ENCODE measurements at regions not wholly inside any gene's neighbourhood (a gene's known extent, or its start where the extent isn't known, plus 50 kb on each side); places are given as distances from the start of the nearest gene placed in this dataset.

DNA sequence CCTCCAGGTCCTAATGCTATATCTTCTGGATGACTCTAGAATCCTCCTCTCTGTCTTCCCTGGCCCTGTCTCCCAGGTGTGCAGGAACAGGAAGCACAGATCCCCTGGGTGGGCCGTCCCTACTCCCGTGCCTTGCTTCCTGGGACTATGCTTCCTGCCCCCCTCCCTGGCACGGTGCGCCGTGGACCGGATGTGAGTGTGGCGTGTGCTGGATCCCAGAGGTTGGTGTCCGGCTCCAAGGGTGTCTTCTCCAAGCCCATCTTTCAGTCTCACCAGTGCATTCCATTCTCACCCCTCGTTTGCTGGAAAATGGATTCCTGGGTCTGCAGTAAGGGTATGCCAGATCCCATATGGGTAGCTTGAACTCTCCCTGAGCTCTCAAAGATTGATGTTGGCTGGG, 144.4 kb upstream of the TWIST2 start:
- DNase-seq (no peak), ATAC-seq (ENCODE audit: insufficient read depth, low FRiP score) (no peak)
- no peaks in the 10 kb centered on the region for H3K9me3 ChIP-seq (ENCODE audit: control insufficient read depth in 4 of 4, insufficient read depth in 3 of 4, low read length in 3 of 4)
- no peak overlapping the region for H3K4me3 ChIP-seq
- H3K9ac ChIP-seq (ENCODE audit: insufficient read depth in 1 of 2, low read length in 2 of 2), result no peak overlapping the region
- no peak overlapping the region for H3K27ac ChIP-seq (ENCODE audit: low read depth in 1 of 2, low read length in 1 of 2)
- WGBS, 2 donors, result 84 to 85% methylated on average over 9 of the region's 9 CpGs
- peaks cover 0 to 24% (median 4%) of the 10 kb centered on the region in 5 donors for H3K4me1 ChIP-seq (ENCODE audit: control insufficient read depth in 5 of 5, insufficient read depth in 5 of 5, low read length in 5 of 5)
- H3K36me3 ChIP-seq (ENCODE audit: control insufficient read depth in 4 of 4, insufficient read depth in 4 of 4, low read length in 4 of 4), result no peaks in the 10 kb centered on the region
- H3K27me3 ChIP-seq (ENCODE audit: control insufficient read depth in 3 of 3, insufficient read depth in 3 of 3, low read length in 2 of 3), result no peaks in the 10 kb centered on the region
- TF ChIP-seq, protein P1, sequence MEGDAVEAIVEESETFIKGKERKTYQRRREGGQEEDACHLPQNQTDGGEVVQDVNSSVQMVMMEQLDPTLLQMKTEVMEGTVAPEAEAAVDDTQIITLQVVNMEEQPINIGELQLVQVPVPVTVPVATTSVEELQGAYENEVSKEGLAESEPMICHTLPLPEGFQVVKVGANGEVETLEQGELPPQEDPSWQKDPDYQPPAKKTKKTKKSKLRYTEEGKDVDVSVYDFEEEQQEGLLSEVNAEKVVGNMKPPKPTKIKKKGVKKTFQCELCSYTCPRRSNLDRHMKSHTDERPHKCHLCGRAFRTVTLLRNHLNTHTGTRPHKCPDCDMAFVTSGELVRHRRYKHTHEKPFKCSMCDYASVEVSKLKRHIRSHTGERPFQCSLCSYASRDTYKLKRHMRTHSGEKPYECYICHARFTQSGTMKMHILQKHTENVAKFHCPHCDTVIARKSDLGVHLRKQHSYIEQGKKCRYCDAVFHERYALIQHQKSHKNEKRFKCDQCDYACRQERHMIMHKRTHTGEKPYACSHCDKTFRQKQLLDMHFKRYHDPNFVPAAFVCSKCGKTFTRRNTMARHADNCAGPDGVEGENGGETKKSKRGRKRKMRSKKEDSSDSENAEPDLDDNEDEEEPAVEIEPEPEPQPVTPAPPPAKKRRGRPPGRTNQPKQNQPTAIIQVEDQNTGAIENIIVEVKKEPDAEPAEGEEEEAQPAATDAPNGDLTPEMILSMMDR (IDR thresholded peaks at IDR 0.05; ENCODE audit: control extremely low read depth, extremely low read depth), result no peak

- ATAC-seq (ENCODE audit: insufficient read depth, low FRiP score) (no peak), DNase-seq (no peak)
- 89 to 93% methylated on average over 11 of the region's 11 CpGs for WGBS, 2 donors
- TF ChIP-seq, protein P1 (IDR thresholded peaks at IDR 0.05; ENCODE audit: control extremely low read depth, extremely low read depth), result no peak
- peaks cover 0 to 14% (median 0%) of the 10 kb centered on the region in 5 donors for H3K4me1 ChIP-seq (ENCODE audit: control insufficient read depth in 5 of 5, insufficient read depth in 5 of 5, low read length in 5 of 5)
- no peaks in the 10 kb centered on the region for H3K36me3 ChIP-seq (ENCODE audit: control insufficient read depth in 4 of 4, insufficient read depth in 4 of 4, low read length in 4 of 4)
- H3K4me3 ChIP-seq, result no peak overlapping the region
- H3K27me3 ChIP-seq (ENCODE audit: control insufficient read depth in 3 of 3, insufficient read depth in 3 of 3, low read length in 2 of 3), result no peaks in the 10 kb centered on the region
- no peak overlapping the region for H3K27ac ChIP-seq (ENCODE audit: low read depth in 1 of 2, low read length in 1 of 2)
- H3K9me3 ChIP-seq (ENCODE audit: control insufficient read depth in 4 of 4, insufficient read depth in 3 of 4, low read length in 3 of 4), result no peaks in the 10 kb centered on the region
- no peak overlapping the region for H3K9ac ChIP-seq (ENCODE audit: insufficient read depth in 1 of 2, low read length in 2 of 2)
Observed at GRCh38 chr2:238704471-238705225, 143.2 kb upstream of the TWIST2 start.

DNA sequence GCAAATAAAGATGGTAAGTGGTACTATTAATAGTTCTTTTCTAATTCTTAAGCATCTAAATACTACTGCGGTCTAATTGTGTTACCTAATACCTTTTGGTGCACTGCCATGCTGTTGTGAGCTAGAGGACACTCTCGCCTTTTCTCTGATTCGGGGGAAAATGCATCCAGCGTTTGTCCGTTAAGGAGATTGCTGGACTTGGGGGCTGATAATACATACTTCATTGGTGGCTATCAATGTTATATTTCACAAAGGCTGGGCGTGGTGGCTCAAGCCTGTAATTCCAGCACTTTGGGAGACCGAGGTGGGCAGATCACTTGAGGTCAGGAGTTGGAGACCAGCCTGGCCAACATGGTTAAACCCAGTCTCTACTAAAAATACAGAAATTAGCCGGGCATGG, 141.7 kb upstream of the TWIST2 start:
- no peaks in the 10 kb centered on the region for H3K9me3 ChIP-seq (ENCODE audit: control insufficient read depth in 4 of 4, insufficient read depth in 3 of 4, low read length in 3 of 4)
- TF ChIP-seq, protein P1 (IDR thresholded peaks at IDR 0.05; ENCODE audit: control extremely low read depth, extremely low read depth), result no peak
- H3K27ac ChIP-seq (ENCODE audit: low read depth in 1 of 2, low read length in 1 of 2), result no peak overlapping the region
- H3K36me3 ChIP-seq (ENCODE audit: control insufficient read depth in 4 of 4, insufficient read depth in 4 of 4, low read length in 4 of 4), result no peaks in the 10 kb centered on the region
- H3K27me3 ChIP-seq (ENCODE audit: control insufficient read depth in 3 of 3, insufficient read depth in 3 of 3, low read length in 2 of 3), result no peaks in the 10 kb centered on the region
- no peak overlapping the region for H3K4me3 ChIP-seq
- ATAC-seq (ENCODE audit: insufficient read depth, low FRiP score), result no peak
- no peak for DNase-seq
- no peak overlapping the region for H3K9ac ChIP-seq (ENCODE audit: insufficient read depth in 1 of 2, low read length in 2 of 2)
- peaks cover 0 to 7% (median 0%) of the 10 kb centered on the region in 5 donors for H3K4me1 ChIP-seq (ENCODE audit: control insufficient read depth in 5 of 5, insufficient read depth in 5 of 5, low read length in 5 of 5)
- 94 to 95% methylated on average over 8 of the region's 8 CpGs for WGBS, 2 donors
